OCI-LY3 (cell line): ENCODE measurements at regions not wholly inside any gene's neighbourhood (a gene's known extent, or its start where the extent isn't known, plus 50 kb on each side); places are given as distances from the start of the nearest gene placed in this dataset.

ENCODE experiments used
- H2AFZ ChIP-seq: fragments of 200-600, 300-600 bp; shearing (Covaris generic); 2 replicates; pipeline ENCODE4 v1.6.0; 2014; ENCODE audit warnings: antibody characterized with exemption, low read depth, low read length
- H3K27ac ChIP-seq: fragments of 200-600, 300-600 bp; sonication (generic); 2 replicates; pipeline ENCODE4 v1.5.1; 2014; ENCODE audit warnings: mild to moderate bottlenecking, low read length, moderate library complexity, mixed read lengths
- H3K27me3 ChIP-seq: fragments of 200-600, 300-600 bp; sonication (generic); 2 replicates; pipeline ENCODE4 v1.6.1; 2014; ENCODE audit warnings: low read depth, low read length, mixed read lengths
- H3K36me3 ChIP-seq: fragments of 200-600, 300-600 bp; sonication (generic); replicated peaks from 2 replicates; pipeline ENCODE3; 2014; ENCODE audit warnings: low read depth, low read length, mixed read lengths
- H3K4me1 ChIP-seq: fragments of 300-600, 200-600 bp; sonication (generic); 2 replicates; pipeline ENCODE4 v1.6.1; 2014; ENCODE audit warnings: low read length, mixed read lengths
- H3K4me2 ChIP-seq: fragments of 200-600, 300-600 bp; sonication (generic); 2 replicates; pipeline ENCODE4 v1.6.1; 2014; ENCODE audit warnings: low read length, mixed read lengths
- H3K4me3 ChIP-seq: fragments of 300-600, 200-600 bp; sonication (generic); 2 replicates; pipeline ENCODE4 v1.5.1; 2014; ENCODE audit warnings: antibody characterized with exemption, mild to moderate bottlenecking, low read length, moderate library complexity
- H3K79me2 ChIP-seq: fragments of 300-600, 200-600 bp; shearing (Covaris generic); 2 replicates; pipeline ENCODE4 v1.6.1; 2014; ENCODE audit warnings: mild to moderate bottlenecking, low read length, mixed read lengths
- H3K9ac ChIP-seq: fragments of 300-600, 200-600 bp; shearing (Covaris generic); 2 replicates; pipeline ENCODE4 v1.6.0; 2014; ENCODE audit warnings: mild to moderate bottlenecking, low read length, moderate library complexity
- H3K9me3 ChIP-seq: fragments of 200-600, 300-600 bp; shearing (Covaris generic); 2 replicates; pipeline ENCODE4 v1.6.1; 2014; ENCODE audit warnings: low read length, mixed read lengths; ENCODE audit not compliant: insufficient read depth
- H4K20me1 ChIP-seq: fragments of 200-600, 300-600 bp; sonication (generic); 2 replicates; pipeline ENCODE4 v1.6.1; 2016; ENCODE audit warnings: low read length, mixed read lengths; ENCODE audit not compliant: insufficient read depth
- EZH2phosphoT487 ChIP-seq: fragments of 200-600 bp; shearing (Covaris generic); IDR thresholded peaks from 2 replicates; pipeline ENCODE4 v1.6.1; 2018; ENCODE audit warnings: antibody characterized with exemption, mixed run types, low read depth
- TF ChIP-seq, protein P1 (sequence below): fragments of 200-600, 300-600 bp; sonication (generic); IDR thresholded peaks from 2 replicates; pipeline ENCODE4 v1.5.1; 2014; ENCODE audit warnings: antibody characterized with exemption, low read length, low read depth

DNA sequence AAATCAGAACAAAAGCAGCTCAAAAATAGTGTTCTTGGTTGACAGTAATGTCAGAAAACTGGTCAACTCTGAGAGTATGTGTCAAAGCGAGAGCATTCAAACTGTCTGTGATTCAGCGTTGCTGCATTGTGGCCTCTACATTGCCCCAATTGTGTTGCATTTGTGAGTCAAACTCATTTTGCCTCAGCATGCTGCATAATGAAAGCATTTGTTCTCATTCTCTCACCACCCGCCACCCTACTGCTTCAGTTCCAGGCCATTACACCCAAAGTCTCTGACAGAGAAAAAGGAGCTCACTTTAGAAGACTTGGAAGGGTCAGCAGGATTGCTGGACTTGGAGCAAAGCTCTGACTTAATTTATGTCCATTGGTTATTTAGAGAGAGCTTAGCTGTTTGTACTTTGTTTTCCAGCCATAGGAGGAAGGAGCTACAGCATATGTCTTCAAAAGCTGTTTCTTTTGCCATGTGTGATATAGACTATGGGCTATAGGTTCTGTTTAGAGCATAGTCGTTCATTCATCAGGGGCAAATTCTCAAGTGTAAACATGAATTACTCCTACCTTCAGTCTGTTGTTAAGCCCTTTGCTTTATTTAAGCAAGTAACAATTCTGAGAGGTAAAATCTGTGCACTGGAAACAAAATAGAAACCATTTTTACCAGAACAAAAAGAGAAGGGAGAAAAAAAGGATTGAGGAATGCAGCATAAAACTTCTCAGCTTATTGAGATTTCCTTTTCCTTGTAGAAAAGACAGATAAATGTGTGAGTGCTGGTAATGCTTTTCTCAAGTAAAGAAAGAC lies 153.4 kb upstream of the ANK2 start:
- peaks cover 14% of the 10 kb centered on the region for H3K4me1 ChIP-seq
- no peaks in the 10 kb centered on the region for H3K9me3 ChIP-seq
- H2AFZ ChIP-seq: no peak overlapping the region
- H3K4me2 ChIP-seq: peak overlapping the region; percentile 26
- H3K36me3 ChIP-seq: no peaks in the 10 kb centered on the region
- H3K9ac ChIP-seq: no peak overlapping the region
- TF ChIP-seq, protein P1, sequence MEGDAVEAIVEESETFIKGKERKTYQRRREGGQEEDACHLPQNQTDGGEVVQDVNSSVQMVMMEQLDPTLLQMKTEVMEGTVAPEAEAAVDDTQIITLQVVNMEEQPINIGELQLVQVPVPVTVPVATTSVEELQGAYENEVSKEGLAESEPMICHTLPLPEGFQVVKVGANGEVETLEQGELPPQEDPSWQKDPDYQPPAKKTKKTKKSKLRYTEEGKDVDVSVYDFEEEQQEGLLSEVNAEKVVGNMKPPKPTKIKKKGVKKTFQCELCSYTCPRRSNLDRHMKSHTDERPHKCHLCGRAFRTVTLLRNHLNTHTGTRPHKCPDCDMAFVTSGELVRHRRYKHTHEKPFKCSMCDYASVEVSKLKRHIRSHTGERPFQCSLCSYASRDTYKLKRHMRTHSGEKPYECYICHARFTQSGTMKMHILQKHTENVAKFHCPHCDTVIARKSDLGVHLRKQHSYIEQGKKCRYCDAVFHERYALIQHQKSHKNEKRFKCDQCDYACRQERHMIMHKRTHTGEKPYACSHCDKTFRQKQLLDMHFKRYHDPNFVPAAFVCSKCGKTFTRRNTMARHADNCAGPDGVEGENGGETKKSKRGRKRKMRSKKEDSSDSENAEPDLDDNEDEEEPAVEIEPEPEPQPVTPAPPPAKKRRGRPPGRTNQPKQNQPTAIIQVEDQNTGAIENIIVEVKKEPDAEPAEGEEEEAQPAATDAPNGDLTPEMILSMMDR: no peak
- no peak for TF ChIP-seq EZH2phosphoT487
- no peaks in the 10 kb centered on the region for H3K27me3 ChIP-seq
- no peak overlapping the region for H3K4me3 ChIP-seq
- H3K27ac ChIP-seq: no peak overlapping the region
- peaks cover 9% of the 10 kb centered on the region; the same call in 1 of the 2 replicates for H4K20me1 ChIP-seq
- H3K79me2 ChIP-seq: no peaks in the 10 kb centered on the region

DNA sequence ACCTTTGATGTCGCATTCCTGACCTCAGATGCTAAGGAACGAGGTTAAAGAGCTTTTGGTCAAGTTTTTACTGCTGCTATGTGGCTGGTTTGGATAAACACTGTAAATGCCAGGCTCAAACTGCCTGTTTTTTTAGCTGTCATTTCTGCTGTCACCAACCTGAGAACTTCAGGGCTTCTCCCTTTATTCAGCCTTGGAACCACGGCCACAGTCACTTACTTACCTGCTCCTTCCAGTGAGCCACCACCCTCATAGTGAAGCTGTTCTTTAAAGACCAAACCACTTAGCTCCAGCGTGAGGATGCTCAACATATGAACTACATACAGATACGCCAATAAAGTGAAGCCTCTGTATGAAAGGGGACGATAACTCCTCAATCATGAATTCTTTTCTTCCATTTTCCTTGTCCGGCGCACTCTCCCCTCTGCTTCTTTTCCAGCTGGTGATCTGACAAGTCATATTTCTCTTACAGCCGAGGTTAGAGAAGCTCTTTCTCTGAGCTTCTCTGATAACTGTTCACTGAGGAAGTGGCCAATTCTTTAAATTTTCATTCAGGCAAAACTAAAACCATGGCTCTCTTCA lies 152.8 kb upstream of the ANK2 start:
- Histone ChIP-seq H3K4me2 (0 out of 2 replicates have a peak overlapping the region, but pooled peaks have one; percentile 26), H3K4me3 (no peak overlapping the region), H3K27ac (no peak overlapping the region), H3K79me2 (no peaks in the 10 kb centered on the region), H3K9me3 (no peaks in the 10 kb centered on the region), H4K20me1 (peaks cover 9% of the 10 kb centered on the region; the same call in 1 of the 2 replicates), H3K4me1 (peaks cover 14% of the 10 kb centered on the region), H3K36me3 (no peaks in the 10 kb centered on the region), H2AFZ (no peak overlapping the region), H3K27me3 (no peaks in the 10 kb centered on the region), H3K9ac (no peak overlapping the region)
- TF ChIP-seq, protein P1: no peak
- no peak for TF ChIP-seq EZH2phosphoT487

GRCh38 chr4:112897543-112897942 lies 151.9 kb upstream of the ANK2 start:
- Histone ChIP-seq H2AFZ (no peak overlapping the region), H3K4me2 (no peak overlapping the region), H4K20me1 (peaks cover 9% of the 10 kb centered on the region; the same call in 1 of the 2 replicates), H3K9me3 (no peaks in the 10 kb centered on the region), H3K9ac (no peak overlapping the region), H3K27me3 (no peaks in the 10 kb centered on the region), H3K79me2 (no peaks in the 10 kb centered on the region), H3K36me3 (no peaks in the 10 kb centered on the region), H3K27ac (no peak overlapping the region), H3K4me1 (peaks cover 14% of the 10 kb centered on the region), H3K4me3 (no peak overlapping the region)
- TF ChIP-seq, protein P1: no peak
- no peak for TF ChIP-seq EZH2phosphoT487

- Histone ChIP-seq H3K4me2 (no peak overlapping the region), H2AFZ (no peak overlapping the region), H3K79me2 (no peaks in the 10 kb centered on the region), H3K36me3 (no peaks in the 10 kb centered on the region), H3K27ac (no peak overlapping the region), H3K9me3 (no peaks in the 10 kb centered on the region), H4K20me1 (peaks cover 9% of the 10 kb centered on the region; the same call in 1 of the 2 replicates), H3K27me3 (no peaks in the 10 kb centered on the region), H3K9ac (no peak overlapping the region), H3K4me3 (no peak overlapping the region), H3K4me1 (peaks cover 14% of the 10 kb centered on the region)
- no peak for TF ChIP-seq EZH2phosphoT487
Observed at GRCh38 chr4:112898357-112899141, 150.9 kb upstream of the ANK2 start.
